ENCODE measurements at regions not wholly inside any gene's neighbourhood (a gene's known extent, or its start where the extent isn't known, plus 50 kb on each side); places are given as distances from the start of the nearest gene placed in this dataset.

DNA sequence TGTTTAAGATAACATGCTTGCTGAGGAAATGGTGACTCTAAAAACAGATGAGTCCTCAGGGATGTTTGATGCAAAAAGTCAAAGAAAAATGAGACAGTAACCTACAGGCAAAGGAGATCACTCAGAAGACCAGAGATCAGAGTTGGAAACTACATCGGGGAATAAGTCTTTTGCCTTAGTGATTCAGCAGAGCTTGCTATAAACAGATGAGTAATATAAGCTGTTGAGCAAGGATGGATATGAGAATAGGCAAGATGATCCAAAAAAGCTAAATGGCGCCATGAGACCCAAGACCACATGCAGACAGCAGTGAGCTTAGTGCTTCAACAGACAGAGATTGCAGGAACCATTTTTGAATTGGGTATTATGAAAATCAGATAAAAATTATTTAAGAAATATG, 168.6 kb downstream of the POSTN start:
- no peak overlapping the region for H3K4me3 Mint-ChIP-seq
- WGBS (ENCODE audit: insufficient coverage) = 89% methylated on average over 2 of the region's 2 CpGs
- no peaks in the 10 kb centered on the region for H3K36me3 ChIP-seq (ENCODE audit: control insufficient read depth, insufficient read depth, low read length)
- peaks cover 2% of the 10 kb centered on the region for H3K9me3 ChIP-seq (ENCODE audit: control insufficient read depth, insufficient read depth, low read length)
- H3K4me1 ChIP-seq (ENCODE audit: control insufficient read depth, insufficient read depth, low read length) = no peaks in the 10 kb centered on the region
- no peak overlapping the region for H3K27ac Mint-ChIP-seq
- no peaks in the 10 kb centered on the region for H3K27me3 Mint-ChIP-seq (ENCODE audit: low read depth in 2 of 2)
- intact Hi-C loops (cut with micrococcal nuclease) = no loop called here
- H3K36me3 Mint-ChIP-seq = peaks cover 18% of the 10 kb centered on the region
- TF ChIP-seq CTCF (IDR thresholded peaks at IDR 0.05) = no peak
- no peak for ATAC-seq
- H3K9me3 Mint-ChIP-seq = peaks cover 22 to 30% of the 10 kb centered on the region in 2 donors
- no peak overlapping the region for H3K4me3 ChIP-seq (ENCODE audit: low read length)
- no peaks in the 10 kb centered on the region for H3K4me1 Mint-ChIP-seq
- DNase-seq = no peak
- H3K27ac ChIP-seq (ENCODE audit: low read length) = no peak overlapping the region
- no peaks in the 10 kb centered on the region for H3K27me3 ChIP-seq (ENCODE audit: control insufficient read depth, insufficient read depth, low read length)

GRCh38 chr13:37427843-37428494, 170.6 kb downstream of the POSTN start:
- no peak overlapping the region for H3K27ac Mint-ChIP-seq
- DNase-seq (no peak), ATAC-seq (no peak)
- intact Hi-C loops (cut with micrococcal nuclease) = no loop called here
- peaks cover 18% of the 10 kb centered on the region for H3K36me3 Mint-ChIP-seq
- no peaks in the 10 kb centered on the region for H3K4me1 ChIP-seq (ENCODE audit: control insufficient read depth, insufficient read depth, low read length)
- 65% methylated on average over 2 of the region's 3 CpGs for WGBS (ENCODE audit: insufficient coverage)
- peaks cover 26 to 30% of the 10 kb centered on the region in 2 donors for H3K9me3 Mint-ChIP-seq
- no peak overlapping the region for H3K27ac ChIP-seq (ENCODE audit: low read length)
- no peaks in the 10 kb centered on the region for H3K4me1 Mint-ChIP-seq
- no peak for TF ChIP-seq CTCF (IDR thresholded peaks at IDR 0.05)
- no peaks in the 10 kb centered on the region for H3K36me3 ChIP-seq (ENCODE audit: control insufficient read depth, insufficient read depth, low read length)
- H3K9me3 ChIP-seq (ENCODE audit: control insufficient read depth, insufficient read depth, low read length) = peaks cover 2% of the 10 kb centered on the region
- no peaks in the 10 kb centered on the region for H3K27me3 ChIP-seq (ENCODE audit: control insufficient read depth, insufficient read depth, low read length)
- H3K27me3 Mint-ChIP-seq (ENCODE audit: low read depth in 2 of 2) = no peaks in the 10 kb centered on the region
- H3K4me3 Mint-ChIP-seq = no peak overlapping the region
- no peak overlapping the region for H3K4me3 ChIP-seq (ENCODE audit: low read length)

DNA sequence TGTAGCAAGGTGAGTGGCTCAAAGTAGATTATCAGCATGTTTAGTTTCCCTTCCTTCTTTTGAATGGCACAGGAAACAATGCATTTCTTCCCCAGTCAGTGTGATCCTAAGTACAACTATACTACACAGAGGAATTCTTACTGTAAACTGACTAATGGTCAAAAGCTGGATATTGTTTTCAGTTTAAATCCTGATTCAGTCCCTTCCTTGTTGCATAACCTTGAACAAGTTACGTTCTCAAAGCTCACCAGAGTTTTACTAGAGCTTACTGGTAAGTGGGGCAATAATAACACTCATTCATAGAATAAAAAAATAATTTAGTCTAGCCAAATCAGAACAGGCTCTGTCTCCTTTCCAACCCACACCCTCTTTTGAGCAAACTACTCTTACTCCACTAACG, 180.1 kb downstream of the POSTN start:
- Histone ChIP-seq H3K36me3 (ENCODE audit: control insufficient read depth, insufficient read depth, low read length) (no peaks in the 10 kb centered on the region), H3K9me3 (ENCODE audit: control insufficient read depth, insufficient read depth, low read length) (peaks cover 6% of the 10 kb centered on the region), H3K4me3 (ENCODE audit: low read length) (no peak overlapping the region), H3K27me3 (ENCODE audit: control insufficient read depth, insufficient read depth, low read length) (no peaks in the 10 kb centered on the region), H3K4me1 (ENCODE audit: control insufficient read depth, insufficient read depth, low read length) (no peaks in the 10 kb centered on the region), H3K27ac (ENCODE audit: low read length) (no peak overlapping the region)
- DNase-seq = no peak
- Mint-ChIP-seq H3K27me3 (ENCODE audit: low read depth in 2 of 2) (no peaks in the 10 kb centered on the region), H3K4me3 (no peak overlapping the region), H3K4me1 (no peaks in the 10 kb centered on the region), H3K36me3 (no peaks in the 10 kb centered on the region), H3K27ac (no peak overlapping the region), H3K9me3 (peaks cover 8% of the 10 kb centered on the region in 2 donors)
- no peak for ATAC-seq
- intact Hi-C loops (cut with micrococcal nuclease) = no loop called here
- WGBS (ENCODE audit: insufficient coverage) = 80% methylated on average over 2 of the region's 2 CpGs
- no peak for TF ChIP-seq CTCF (IDR thresholded peaks at IDR 0.05)

DNA sequence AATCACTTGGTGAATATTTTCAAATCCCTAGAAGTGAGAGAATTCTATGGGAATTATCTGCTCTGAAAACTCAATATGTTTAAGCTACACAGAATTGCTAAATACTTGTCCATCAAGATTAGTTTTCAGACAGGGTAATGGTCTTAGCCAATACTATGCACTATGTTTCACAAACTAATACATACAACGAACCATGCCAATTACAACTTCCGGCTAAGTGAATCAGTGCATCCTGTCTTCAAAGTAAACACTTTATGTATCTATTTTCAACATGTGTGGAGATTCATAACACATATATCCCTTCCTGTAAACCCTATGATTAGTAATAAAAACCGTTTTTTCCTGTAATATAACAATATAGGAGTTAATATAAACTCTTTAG, 181.5 kb downstream of the POSTN start:
- no peak for TF ChIP-seq CTCF (IDR thresholded peaks at IDR 0.05)
- Histone ChIP-seq H3K9me3 (ENCODE audit: control insufficient read depth, insufficient read depth, low read length) (peaks cover 3% of the 10 kb centered on the region), H3K4me3 (ENCODE audit: low read length) (no peak overlapping the region), H3K27ac (ENCODE audit: low read length) (no peak overlapping the region), H3K4me1 (ENCODE audit: control insufficient read depth, insufficient read depth, low read length) (no peaks in the 10 kb centered on the region), H3K27me3 (ENCODE audit: control insufficient read depth, insufficient read depth, low read length) (no peaks in the 10 kb centered on the region), H3K36me3 (ENCODE audit: control insufficient read depth, insufficient read depth, low read length) (no peaks in the 10 kb centered on the region)
- Mint-ChIP-seq H3K9me3 (peaks cover 9 to 12% of the 10 kb centered on the region in 2 donors), H3K36me3 (no peaks in the 10 kb centered on the region), H3K27me3 (ENCODE audit: low read depth in 2 of 2) (no peaks in the 10 kb centered on the region), H3K4me1 (no peaks in the 10 kb centered on the region), H3K4me3 (no peak overlapping the region), H3K27ac (no peak overlapping the region)
- DNase-seq = no peak
- no peak for ATAC-seq
- WGBS (ENCODE audit: insufficient coverage) = 93% methylated on average over 2 of the region's 3 CpGs
- intact Hi-C loops (cut with micrococcal nuclease) = no loop called here
